GM18520 (cell line): ENCODE measurements at regions not wholly inside any gene's neighbourhood (a gene's known extent, or its start where the extent isn't known, plus 50 kb on each side); places are given as distances from the start of the nearest gene placed in this dataset.
A peak's percentile ranks its signal among the peaks of the same experiment; 100 is the strongest.

Experiments used
- ATAC-seq: cut with Tn5 transposase; IDR thresholded peaks from one replicate; pipeline ENCODE4 v1.9.1; 2021; ENCODE audit not compliant: unreplicated experiment

DNA sequence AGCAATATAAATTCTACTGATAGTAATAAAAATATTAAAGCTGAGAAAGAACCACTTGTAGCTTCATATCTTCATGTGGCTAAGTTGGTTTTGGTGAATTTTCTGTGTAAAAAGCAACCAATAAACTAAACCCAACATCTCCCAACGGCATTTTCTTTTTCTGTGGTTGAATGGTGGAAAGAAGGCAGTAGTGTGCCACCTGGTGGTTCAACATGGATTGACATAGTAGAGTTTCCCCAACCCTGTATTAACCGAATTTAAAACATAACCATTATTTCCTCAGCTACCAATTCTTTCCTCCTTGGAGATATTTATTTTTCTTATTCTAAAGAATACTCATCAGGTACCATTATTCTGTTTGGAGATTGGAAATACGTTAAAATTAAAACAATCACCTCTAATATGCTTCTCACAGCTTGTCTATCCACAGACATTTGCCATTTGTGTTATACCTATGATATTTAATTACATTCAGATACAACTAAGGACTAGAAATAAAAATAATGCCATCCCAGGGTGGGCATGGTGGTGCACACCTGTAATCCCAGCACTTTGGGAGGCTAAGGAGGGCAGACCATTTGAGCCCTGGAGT, 117.1 kb upstream of the EEF1E1 start:
- no peak for ATAC-seq

DNA sequence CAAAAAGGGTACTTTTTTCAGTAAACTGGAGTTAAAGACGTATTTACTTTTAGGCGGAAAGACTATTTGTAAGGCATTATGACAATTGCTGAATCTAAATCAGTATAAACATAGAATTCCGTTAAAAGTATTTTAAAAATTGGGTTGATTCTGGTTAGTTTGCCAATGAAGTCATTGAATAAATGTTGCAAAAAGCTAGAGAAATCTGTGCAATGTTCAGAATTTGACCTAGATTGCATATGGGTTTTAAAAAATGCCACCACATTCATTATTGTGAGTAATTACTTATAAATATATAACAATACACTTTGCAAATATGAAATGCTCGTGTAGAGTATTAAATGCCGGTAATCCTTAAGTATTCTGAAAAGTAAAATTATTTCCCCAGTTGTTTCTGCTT, 116.5 kb upstream of the EEF1E1 start:
- ATAC-seq = no peak

DNA sequence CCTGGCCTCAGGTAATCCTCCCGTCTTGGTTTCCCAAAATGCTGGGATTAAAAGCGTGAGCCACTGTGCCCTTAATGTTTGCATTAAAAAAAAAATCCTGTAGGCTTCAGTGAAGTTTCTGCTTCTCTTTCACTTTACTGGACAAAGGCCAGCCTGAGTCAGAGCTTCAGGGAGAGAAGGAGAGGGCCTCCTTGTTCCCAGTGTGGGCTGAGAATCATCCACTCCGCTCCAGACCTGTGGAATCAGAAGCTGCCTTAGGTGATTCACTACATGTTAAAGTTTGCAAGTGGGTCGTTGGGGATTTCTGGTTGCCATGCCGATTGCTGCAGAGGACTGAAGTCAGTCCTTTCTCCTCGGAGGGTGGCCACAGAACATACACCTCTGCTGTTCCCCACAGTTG, 113.3 kb upstream of the EEF1E1 start:
- no peak for ATAC-seq

DNA sequence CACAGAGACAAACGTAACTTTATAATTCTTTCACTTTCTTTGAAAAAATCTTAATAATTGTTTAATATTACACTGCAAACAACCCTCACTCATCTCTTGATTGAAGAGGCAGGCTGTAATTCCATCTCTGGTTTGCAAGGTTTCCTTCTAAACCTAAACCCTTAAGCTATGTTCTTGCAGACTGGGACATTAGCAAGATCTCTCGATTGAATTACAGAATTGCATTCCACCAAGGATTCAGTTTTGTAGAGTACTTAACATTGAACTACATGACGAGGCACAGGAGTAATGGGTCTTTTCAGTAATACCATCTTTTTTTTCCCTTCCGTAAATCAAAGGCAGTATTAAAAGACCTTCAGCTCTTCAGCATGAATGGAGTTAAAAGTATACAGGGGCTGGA, 111.6 kb upstream of the EEF1E1 start:
- ATAC-seq = no peak

DNA sequence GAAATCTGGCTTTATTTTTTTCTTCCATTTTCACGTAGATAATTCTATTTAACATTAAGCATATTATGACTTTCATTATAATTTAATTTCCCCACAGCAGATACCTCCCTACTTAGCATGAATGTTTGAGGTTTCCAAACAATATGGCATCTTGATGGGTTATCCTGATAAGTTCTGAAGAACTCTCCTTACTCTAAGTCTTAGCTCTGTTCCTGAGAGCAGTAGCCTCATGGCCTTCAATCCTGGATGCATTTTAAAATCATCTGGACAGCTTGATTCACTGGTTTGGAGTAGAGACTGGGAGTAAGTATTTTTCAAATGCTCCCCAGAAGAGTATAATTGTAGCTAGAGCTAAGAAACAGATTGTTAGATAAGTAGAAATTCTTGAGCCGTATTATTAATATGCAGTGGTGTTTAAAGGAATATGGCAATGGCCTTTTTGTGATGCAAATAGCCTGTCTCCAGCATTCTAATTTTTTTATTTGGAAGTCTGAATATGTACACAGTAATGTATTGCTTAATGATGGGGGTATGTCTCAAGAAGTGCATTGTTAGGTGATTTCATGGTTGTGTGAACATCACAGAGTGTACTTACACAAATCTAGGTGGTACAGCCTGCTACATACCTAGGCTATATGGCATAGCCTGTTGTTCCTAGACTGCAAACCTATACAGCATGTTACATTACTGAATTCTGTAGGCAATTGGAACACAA, 110.5 kb upstream of the EEF1E1 start:
- ATAC-seq = no peak

DNA sequence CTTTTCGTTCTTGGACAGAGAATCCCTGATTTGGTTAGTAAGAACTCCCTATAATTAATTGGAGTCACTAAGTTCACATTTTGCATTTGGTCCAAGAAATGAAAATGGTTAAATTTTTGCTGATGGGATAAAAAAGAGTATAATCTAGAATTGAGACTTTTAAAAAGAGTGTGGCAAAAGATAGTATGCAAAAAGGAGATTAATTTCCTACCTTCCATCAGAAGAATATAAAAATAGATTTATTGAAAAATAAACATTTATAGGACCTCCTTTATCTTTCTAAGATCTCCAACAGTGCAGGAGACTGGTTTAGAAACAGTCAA, 105.5 kb upstream of the EEF1E1 start:
- no peak for ATAC-seq

DNA sequence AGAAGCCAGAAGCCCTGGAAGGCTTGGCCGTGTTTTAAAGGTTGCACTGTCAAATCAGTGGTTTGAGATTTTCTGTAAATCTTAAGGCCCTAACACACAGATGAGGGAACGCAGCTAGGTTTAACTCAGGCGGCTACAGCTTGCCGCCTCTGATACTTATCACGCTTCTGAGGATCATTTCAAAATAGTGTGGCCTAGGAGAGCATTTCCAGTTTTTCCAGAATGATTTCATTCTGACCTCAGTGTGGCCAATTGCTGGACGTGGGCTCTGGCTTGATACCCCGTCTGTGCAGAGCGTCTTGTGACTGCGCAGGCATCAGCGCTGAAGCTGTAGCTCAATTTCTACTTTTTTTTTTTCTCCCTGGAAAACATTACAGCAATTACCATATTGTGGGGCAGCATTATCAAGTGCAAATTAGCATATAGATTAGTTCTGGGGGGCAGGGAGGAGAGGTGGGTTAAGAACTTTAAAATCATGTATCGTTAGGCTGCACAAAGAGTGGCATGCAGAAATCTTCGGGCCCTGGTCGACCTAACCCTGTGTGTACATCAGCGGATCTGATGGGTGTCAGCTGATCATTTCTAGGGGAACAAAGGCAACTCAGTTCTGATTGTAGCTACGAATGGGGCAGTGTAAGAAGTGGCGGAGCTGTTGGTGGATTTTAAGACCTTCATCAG, 105.0 kb upstream of the EEF1E1 start:
- no peak for ATAC-seq

DNA sequence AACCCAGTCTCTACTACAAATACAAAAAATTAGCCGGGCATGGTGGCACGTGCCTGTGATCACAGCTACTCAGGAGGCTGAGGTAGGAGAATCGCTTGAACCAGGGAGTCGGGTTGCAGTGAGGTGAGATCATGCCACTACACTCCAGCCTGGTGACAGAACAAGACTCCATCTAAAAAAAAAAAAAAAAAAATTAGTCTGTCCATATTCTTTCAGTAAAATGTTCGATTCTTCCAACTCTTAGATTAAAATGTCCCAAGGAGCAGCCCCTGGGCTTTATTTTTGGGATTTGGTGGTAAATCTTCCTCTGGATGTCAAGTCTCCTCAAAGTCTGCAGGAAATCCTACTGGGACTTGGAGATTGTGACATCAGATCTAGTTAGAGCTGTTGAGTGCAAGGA, 101.0 kb upstream of the EEF1E1 start:
- no peak for ATAC-seq

DNA sequence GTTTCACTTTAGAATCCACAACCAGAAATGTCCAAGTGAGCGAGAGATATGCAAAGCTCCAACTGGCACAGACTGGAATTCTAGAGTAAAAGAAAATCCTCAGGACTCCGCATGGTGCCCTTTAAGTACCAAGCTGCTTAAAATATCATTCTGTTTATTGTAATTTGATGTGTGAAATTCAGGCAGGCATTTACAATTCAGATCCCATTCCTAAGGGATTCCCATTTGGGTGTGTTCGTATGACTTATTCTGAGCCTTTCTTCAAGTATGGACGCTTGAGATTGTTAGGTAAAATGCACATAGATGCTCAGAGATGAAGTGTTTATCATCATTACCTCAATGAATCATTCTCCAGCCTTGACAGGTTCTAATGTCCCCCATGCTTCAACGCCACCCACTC, 99.3 kb upstream of the EEF1E1 start:
- ATAC-seq = no peak

DNA sequence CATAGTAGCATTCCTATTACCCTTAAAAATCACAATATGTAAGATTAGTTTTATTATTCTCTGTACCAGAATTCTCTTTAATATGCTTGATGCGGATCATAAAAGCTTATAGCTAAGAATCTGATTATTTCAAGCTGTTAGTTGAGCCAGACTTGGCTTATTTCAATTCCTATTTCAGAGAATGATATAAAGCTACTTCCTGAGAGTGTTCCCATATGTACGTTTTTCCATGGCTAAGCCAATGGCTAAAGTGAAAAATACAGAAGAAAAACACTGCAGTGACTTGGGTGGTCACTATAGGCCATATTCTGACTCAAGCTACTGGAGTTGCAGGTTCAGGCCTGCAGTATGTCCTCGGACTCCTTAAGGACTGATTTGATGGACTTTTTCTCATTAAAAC, 97.9 kb upstream of the EEF1E1 start:
- ATAC-seq = no peak

DNA sequence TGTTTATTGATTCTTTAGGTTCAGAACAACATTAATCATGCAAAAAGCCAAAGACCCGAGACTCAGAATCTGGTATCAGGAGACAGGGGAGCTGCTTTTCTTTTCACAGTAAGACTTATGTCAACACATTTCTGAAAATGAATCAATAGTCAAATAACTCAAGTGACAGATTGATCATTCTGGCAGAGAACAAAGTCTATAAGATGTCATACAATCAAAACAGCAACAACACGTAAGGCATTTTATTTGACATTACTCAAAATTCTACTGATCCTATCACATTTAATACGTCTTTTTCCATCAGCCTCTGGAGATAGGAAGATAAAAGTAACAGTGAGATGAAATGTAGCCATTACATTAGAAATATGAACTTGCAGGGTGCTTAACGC, 93.4 kb upstream of the EEF1E1 start:
- no peak for ATAC-seq

DNA sequence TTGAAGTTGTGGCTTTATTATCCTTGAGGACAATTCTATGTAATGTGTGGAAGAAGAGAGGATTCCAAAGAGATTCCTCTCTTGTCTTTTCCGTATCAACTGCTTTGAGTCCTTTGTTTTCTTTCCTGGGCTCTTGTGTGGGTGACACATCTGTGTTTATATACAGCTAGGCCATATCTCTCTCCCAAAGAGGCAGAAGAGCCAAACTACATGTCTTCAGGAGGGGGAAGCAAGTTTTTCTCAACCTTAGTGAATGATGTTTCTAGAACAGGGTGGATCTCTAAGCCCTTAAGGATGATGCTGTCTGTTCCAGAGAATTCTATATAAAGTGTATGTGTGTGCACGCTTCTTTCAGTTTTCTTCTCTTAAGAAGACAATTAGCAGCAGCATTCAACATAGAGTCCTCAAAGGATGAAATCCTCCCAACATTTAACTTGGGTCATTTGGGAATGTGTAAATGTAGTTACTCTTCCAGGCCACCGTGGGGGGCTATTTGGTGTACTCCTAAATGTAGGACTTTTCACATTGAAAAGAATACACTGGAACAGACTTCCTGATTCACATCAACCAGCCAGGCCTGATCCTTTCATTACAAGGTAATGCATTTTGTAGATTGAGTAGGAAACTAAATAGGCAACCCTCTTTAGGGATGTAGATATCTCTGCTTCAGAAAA, 92.8 kb upstream of the EEF1E1 start:
- ATAC-seq = no peak

DNA sequence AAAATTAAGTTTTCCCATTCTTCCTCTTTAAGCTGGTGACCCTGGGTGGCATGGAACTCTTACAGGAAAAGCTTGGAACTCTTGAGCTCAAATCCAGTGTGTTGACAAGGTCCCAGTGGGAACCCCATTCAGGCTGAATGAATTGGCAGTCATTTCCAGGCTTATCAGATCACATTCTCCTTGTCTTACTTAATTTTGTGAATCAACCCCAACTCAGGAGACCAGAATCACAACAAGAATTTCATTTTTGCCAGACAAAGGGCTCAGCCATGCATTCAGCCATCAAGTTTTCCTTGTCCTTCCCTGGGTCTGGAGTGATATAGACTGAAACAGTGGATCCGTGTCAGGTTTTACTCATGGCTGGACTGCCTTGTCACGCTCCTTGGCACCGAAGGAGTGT, 92.1 kb upstream of the EEF1E1 start:
- no peak for ATAC-seq

DNA sequence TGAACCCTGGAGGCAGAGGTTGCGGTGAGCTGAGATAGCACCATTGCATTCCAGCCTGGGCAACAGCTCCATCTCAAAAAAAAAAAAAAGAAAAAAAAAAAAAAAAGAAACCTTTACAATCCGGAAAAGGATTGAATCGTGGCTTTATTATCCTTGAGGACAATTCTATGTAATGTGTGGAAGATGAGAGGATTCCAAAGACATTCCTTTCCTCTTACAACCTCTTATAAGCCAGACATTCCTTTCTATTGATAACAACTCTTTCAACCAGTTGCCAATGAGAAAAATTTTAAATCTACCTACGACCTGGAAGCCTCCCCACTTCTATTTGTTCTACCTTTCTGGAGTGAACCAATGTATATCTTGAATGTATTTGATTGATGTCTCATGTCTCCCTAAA, 91.2 kb upstream of the EEF1E1 start:
- ATAC-seq = no peak

DNA sequence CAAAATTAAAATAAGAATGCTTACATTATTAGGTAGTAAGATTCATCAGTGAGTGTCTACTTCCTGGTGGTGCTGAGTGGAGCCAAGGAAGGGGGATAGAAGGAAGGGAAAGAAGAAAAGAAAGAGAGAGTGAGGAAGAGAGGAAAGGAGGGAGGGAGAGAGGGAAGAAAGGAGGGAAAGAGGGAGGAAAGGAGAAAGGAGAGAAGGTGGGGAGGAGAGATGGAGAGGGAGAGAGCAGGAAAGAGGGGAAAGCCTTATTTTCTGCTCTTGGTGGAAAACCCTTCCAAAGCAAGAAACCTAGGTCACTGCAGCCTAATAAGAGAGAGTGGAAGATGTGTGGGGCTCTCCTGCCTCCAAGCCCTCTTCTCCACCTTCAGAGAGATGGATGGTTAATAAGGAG, 90.2 kb upstream of the EEF1E1 start:
- ATAC-seq = no peak

DNA sequence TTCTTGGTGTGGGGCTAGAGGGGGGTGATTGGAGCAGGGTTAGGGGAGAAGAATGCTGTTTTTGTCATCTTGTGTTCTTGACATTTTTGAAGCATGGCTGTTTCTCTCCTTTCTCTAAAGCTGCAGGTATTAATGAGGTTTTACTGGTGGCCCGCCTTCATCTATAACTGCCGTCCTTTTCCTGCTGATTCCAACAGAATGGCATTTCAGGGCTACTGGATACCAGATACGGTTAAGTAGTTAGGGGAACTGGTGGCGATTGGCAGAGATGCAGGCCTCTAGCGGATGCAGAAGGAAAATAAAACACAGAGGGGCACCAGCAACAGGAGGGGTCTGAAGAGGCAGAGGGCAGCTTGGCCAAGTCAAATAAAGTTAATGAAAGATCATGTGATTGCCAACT, 89.7 kb upstream of the EEF1E1 start:
- ATAC-seq = no peak

DNA sequence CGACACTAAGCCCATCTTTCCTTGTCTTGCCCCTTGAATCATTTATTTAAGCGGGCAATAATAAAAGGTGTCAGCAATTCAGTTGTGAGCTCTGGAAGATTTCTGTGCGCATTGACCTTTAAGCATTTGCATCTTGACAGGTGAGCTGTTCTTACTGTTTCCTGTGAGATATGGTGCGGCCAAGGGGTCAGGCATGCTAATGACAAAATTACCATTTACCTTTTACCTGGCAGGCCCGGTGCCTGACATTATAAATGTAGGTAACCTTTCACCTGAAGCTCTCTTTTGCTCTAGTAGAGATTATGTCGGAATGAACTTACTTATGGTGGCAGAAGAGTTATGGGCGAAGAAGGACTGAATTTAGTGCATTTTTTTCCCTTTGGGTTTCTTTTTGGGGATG, 89.3 kb upstream of the EEF1E1 start:
- ATAC-seq = no peak

DNA sequence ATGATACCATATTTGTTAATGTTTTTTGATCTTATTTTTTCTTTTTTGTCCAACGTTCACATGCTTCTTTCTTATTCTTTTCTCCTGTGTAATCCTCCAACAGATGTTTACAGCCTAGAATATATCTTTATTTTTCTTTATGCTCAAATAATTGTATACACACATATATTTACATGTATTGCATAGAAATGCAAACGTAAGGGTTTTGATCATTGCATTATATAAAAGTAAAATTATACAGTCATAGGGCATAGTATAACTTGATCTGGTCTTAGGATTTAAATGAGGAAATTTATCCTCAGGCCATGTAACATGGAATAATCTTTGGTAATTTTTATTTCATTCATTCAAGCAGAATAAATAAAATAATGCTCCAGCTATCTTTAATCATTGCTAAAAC, 84.9 kb upstream of the EEF1E1 start:
- ATAC-seq = no peak

DNA sequence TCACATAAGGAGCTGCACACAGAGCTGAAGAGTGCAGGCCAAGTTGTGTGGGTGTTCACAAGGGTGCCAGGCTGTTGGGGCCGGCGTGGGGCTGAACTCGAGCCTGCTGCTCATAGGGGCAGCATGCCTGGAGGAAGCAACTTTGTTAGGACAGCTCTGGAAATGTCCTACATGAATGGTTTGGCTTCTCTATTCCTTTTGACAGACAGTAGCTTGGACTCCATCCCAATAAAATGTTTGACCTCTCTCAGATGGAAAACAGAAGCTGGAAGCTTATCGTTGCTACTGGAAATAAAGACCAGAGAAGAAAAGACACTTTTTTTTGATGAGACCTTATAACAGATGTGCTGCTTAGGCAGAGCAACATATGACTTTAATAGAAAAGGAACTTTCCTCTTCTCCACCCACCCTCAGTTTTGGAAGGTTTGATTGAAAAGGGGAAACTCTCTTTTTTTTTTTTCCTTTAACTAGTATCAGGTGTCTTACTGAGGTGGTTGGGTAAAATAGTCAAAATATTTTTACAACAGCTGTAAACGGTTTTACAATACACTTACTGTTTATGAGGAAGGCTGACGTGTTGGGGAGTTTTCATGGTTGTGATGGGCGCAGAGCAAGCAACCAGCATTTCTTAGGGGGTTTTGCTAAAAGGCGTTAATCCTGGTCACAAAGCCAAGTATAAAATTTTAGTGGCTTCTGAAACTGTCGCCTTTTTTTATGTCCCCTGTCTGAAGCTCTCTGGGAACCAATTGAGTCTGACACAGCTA, 80.7 kb upstream of the EEF1E1 start:
- ATAC-seq = peak; percentile 73

DNA sequence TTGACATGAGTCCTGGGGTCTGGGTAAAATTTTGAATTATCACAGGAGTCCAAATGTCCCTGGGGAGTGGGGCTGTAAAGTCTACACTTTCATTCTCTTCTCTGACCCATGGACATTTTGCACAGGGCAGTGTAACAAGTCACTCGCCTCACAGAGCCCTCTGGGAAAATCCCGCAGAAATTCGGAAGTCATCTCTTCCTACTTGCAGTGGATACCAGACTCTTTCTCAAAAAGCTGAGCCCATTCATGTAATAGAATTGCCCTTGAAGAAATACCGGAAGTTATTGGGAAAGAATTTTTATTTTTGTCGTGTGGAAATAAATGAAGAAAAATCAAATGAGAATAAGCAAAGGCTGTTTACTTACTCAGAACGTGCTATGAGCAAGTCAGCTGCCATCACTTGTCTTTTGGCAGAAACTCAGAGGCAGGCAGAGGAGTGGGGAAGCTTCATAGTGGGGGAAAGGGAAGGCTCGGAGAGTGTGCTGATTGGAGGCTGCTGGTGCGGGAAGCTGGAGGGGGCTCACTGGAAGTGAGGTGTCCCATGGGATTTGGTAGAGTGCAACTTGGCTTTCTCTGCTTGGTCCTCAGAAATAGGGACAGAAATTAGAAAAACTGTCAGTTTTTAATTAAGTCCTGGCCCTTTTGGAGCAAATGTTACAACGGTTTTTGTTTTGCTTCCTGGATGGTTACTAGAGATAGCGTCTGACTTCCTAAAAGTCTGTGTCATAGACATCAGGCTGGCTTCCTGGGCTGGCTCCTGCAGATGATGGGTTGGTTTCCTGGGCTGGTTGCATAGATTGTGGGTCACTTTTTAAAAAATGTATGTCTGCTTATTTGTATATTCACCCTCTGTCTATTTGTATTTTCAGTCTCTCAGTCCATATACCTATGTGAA, 79.8 kb upstream of the EEF1E1 start:
- no peak for ATAC-seq
